ENCODE measurements at regions not wholly inside any gene's neighbourhood (a gene's known extent, or its start where the extent isn't known, plus 50 kb on each side); places are given as distances from the start of the nearest gene placed in this dataset.
"Not testable (repeated sequence)": the region's sequence is repeated elsewhere in the genome, so short reads cannot be mapped to it uniquely, and the experiment has no call there.

DNA sequence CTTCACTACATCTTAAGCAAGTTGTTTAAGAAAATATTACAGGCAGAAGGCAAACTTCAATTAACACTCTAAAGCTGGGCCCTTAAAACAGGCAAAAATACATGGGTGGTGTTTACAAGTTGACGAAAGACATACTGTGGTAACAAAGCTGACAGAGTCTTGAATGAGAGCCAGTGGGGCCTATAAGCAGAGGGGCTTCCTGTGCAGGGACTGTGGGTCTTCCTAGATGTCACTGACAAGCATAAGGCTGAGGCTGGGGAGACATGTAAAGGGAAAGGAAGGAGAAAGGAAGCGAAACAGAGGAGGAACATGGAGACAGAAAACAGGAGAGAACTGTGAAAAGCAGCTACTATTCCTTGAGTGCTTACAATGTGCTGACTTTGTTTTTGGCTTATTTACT, 308.0 kb upstream of the RPS23 start:
- intact Hi-C loops (cut with DNase I; ENCODE audit: low total_unique reads) (no loop called here), in situ Hi-C loops (cut with MboI; ENCODE audit: low pct_ligation_motif_present in 1 of 4, low pct_unique_long_range_greater_than_20kb in 1 of 4, low sequenced_read_pairs in 3 of 4) (no loop called here)
- Histone ChIP-seq H3K9me3 (peaks cover 11 to 21% of the 10 kb centered on the region in 2 donors), H3K27ac (peak overlapping the region in 3 of 4 donors; percentile 66 to 69 (median 67)), H3K4me3 (no peak overlapping the region), H3K4me1 (peaks cover 4 to 13% (median 9%) of the 10 kb centered on the region in 4 donors), H3K27me3 (no peaks in the 10 kb centered on the region), H3K36me3 (no peaks in the 10 kb centered on the region)
- WGBS, 2 donors (ENCODE audit: low coverage in 1 of 2): 46 to 50% methylated on average over 2 of the region's 2 CpGs
- TF ChIP-seq EP300 (IDR thresholded peaks at IDR 0.05; ENCODE audit: low read depth) (no peak), CTCF (IDR thresholded peaks at IDR 0.05) (no peak), POLR2AphosphoS5 (IDR thresholded peaks at IDR 0.05) (no peak), POLR2A (IDR thresholded peaks at IDR 0.05) (no peak)
- no peak for DNase-seq

- intact Hi-C loops (cut with DNase I; ENCODE audit: low total_unique reads): no loop called here
- H3K36me3 ChIP-seq: no peaks in the 10 kb centered on the region
- H3K4me3 ChIP-seq: no peak overlapping the region
- H3K9me3 ChIP-seq: peaks cover 4 to 15% of the 10 kb centered on the region in 2 donors
- no peak for DNase-seq
- in situ Hi-C loops (cut with MboI; ENCODE audit: low pct_ligation_motif_present in 1 of 4, low pct_unique_long_range_greater_than_20kb in 1 of 4, low sequenced_read_pairs in 3 of 4): no loop called here
- peaks cover 4 to 13% (median 9%) of the 10 kb centered on the region in 4 donors for H3K4me1 ChIP-seq
- WGBS, 2 donors (ENCODE audit: low coverage in 1 of 2): 100% methylated on average over 1 to 4 of the region's 4 CpGs
- no peaks in the 10 kb centered on the region for H3K27me3 ChIP-seq
- no peak overlapping the region for H3K27ac ChIP-seq
- TF ChIP-seq POLR2AphosphoS5 (IDR thresholded peaks at IDR 0.05) (no peak), CTCF (IDR thresholded peaks at IDR 0.05) (no peak), EP300 (IDR thresholded peaks at IDR 0.05; ENCODE audit: low read depth) (no peak), POLR2A (IDR thresholded peaks at IDR 0.05) (no peak)
These were observed 306.5 kb upstream of the RPS23 start for GRCh38 chr5:82584631-82585030.

DNA sequence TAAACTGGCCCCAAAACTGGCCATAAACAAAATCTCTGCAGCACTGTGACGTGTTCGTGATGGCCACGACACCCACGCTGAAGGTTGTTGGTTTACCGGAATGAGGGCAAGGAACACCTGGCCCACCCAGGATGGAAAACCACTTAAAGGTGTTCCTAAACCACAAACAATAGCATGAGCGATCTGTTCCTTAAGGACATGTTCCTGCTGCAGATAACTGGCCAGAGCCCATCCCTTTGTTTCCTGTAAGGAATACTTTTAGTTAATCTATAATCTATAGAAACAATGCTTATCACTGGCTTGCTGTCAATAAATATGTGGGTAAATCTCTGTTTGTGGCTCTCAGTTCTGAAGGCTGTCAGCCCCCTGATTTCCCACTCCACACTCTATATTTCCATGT, 305.2 kb upstream of the RPS23 start:
- Histone ChIP-seq H3K4me1 (peaks cover 4 to 13% (median 9%) of the 10 kb centered on the region in 4 donors), H3K9me3 (peaks cover 4 to 14% of the 10 kb centered on the region in 2 donors)
- DNase-seq; H3K36me3 ChIP-seq; in situ Hi-C loops (cut with MboI; ENCODE audit: low pct_ligation_motif_present in 1 of 4, low pct_unique_long_range_greater_than_20kb in 1 of 4, low sequenced_read_pairs in 3 of 4); H3K27me3 ChIP-seq; intact Hi-C loops (cut with DNase I; ENCODE audit: low total_unique reads); H3K27ac ChIP-seq; H3K4me3 ChIP-seq: not testable (repeated sequence)
- WGBS, 2 donors (ENCODE audit: low coverage in 1 of 2): 67 to 93% methylated on average over 1 to 6 of the region's 6 CpGs

DNA sequence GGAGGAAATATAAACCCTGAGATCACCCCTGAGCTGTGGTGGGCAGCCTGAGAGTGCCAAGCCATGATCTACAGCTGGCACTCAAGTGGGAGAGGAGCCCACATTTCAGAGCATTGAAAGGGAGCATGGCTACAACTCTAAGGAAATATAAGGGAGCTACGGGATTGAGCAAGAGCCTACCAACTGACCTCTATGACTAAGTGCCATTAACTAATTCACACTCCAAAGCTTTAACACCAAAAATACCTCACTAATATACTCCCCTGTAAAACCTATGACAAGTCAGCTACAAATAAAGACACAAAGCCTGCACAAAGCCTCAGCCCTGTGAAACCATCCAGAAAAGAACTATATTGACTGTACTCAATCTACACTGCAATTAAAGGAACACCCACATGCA, 286.8 kb upstream of the RPS23 start:
- H3K4me1 ChIP-seq: no peaks in the 10 kb centered on the region
- 90 to 100% methylated on average over 1 of the region's 1 CpG for WGBS, 2 donors (ENCODE audit: low coverage in 1 of 2)
- intact Hi-C loops (cut with DNase I; ENCODE audit: low total_unique reads) (no loop called here), in situ Hi-C loops (cut with MboI; ENCODE audit: low pct_ligation_motif_present in 1 of 4, low pct_unique_long_range_greater_than_20kb in 1 of 4, low sequenced_read_pairs in 3 of 4) (no loop called here)
- no peak for TF ChIP-seq CTCF (IDR thresholded peaks at IDR 0.05)
- TF ChIP-seq EP300 (IDR thresholded peaks at IDR 0.05; ENCODE audit: low read depth): no peak
- no peak for TF ChIP-seq POLR2A (IDR thresholded peaks at IDR 0.05)
- no peak for TF ChIP-seq POLR2AphosphoS5 (IDR thresholded peaks at IDR 0.05)
- no peak for DNase-seq
- H3K27ac ChIP-seq: no peak overlapping the region
- H3K36me3 ChIP-seq: no peaks in the 10 kb centered on the region
- no peak overlapping the region for H3K4me3 ChIP-seq
- no peaks in the 10 kb centered on the region for H3K9me3 ChIP-seq
- H3K27me3 ChIP-seq: no peaks in the 10 kb centered on the region

- intact Hi-C loops (cut with DNase I; ENCODE audit: low total_unique reads): no loop called here
- in situ Hi-C loops (cut with MboI; ENCODE audit: low pct_ligation_motif_present in 1 of 4, low pct_unique_long_range_greater_than_20kb in 1 of 4, low sequenced_read_pairs in 3 of 4): no loop called here
- H3K4me3 ChIP-seq: no peak overlapping the region
- no peaks in the 10 kb centered on the region for H3K36me3 ChIP-seq
- H3K27ac ChIP-seq: no peak overlapping the region
- H3K4me1 ChIP-seq: no peaks in the 10 kb centered on the region
- TF ChIP-seq POLR2AphosphoS5 (IDR thresholded peaks at IDR 0.05) (no peak), EP300 (IDR thresholded peaks at IDR 0.05; ENCODE audit: low read depth) (no peak), CTCF (IDR thresholded peaks at IDR 0.05) (no peak), POLR2A (IDR thresholded peaks at IDR 0.05) (no peak)
- H3K27me3 ChIP-seq: no peaks in the 10 kb centered on the region
- no peak for DNase-seq
- H3K9me3 ChIP-seq: no peaks in the 10 kb centered on the region
These were observed 285.6 kb upstream of the RPS23 start for GRCh38 chr5:82563745-82564144.

Data from transverse colon (tissue), 4 donors.